ENCODE measurements at regions not wholly inside any gene's neighbourhood (a gene's known extent, or its start where the extent isn't known, plus 50 kb on each side); places are given as distances from the start of the nearest gene placed in this dataset.

DNA sequence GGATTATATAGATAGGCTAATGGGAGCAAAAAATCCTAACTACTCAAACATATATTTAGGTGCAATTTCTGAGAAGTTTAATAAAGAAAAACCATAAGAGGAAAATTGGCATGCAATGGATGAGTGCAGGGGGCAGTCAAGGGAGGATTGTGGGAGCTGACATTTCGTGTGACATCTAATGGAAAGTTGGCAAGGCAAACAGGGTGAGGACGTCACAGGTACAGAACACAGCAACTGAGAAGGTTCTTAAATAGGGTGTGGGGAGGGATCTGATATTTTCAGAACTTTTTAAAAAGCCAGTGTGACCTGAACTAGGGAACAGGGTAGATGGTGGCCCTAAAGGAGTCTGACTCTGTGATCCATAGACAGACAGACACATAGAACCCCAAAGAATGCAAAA is 194.9 kb upstream of the GLI3 start (continued):
- TF ChIP-seq, protein P1, sequence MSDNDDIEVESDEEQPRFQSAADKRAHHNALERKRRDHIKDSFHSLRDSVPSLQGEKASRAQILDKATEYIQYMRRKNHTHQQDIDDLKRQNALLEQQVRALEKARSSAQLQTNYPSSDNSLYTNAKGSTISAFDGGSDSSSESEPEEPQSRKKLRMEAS (IDR thresholded peaks at IDR 0.05): no peak
- no peak for TF ChIP-seq POLR2AphosphoS5 (IDR thresholded peaks at IDR 0.05; ENCODE audit: low read depth, low read length)
- no peak for TF ChIP-seq SP2 (IDR thresholded peaks at IDR 0.05; ENCODE audit: low read length)
- no peak for TF ChIP-seq SIX5 (IDR thresholded peaks at IDR 0.05; ENCODE audit: low read depth, low read length)
- TF ChIP-seq PHF8 (conservative IDR thresholded peaks at IDR 0.05; ENCODE audit: low read depth, low read length): no peak

Data from H1 (cell line).